ENCODE measurements at regions not wholly inside any gene's neighbourhood (a gene's known extent, or its start where the extent isn't known, plus 50 kb on each side); places are given as distances from the start of the nearest gene placed in this dataset.

GRCh38 chr20:48326868-48327267 is 500.9 kb downstream of the PREX1 start:
- no peaks in the 10 kb centered on the region for H3K9me3 ChIP-seq (ENCODE audit: control insufficient read depth, low read length)
- no peak for DNase-seq
- no peaks in the 10 kb centered on the region for H3K36me3 ChIP-seq (ENCODE audit: control insufficient read depth in 1 of 2, insufficient read depth in 2 of 2, low read depth in 1 of 2, low read length in 2 of 2)
- H2AK5ac ChIP-seq (ENCODE audit: low read length, severe bottlenecking), result no peak overlapping the region
- no peak overlapping the region for H2BK120ac ChIP-seq (ENCODE audit: low read depth, low read length)
- H2BK5ac ChIP-seq (ENCODE audit: low read depth, low read length, poor library complexity, severe bottlenecking), result no peak overlapping the region
- no peak overlapping the region for H3K27ac ChIP-seq (ENCODE audit: low read length, poor library complexity, severe bottlenecking)
- no peak overlapping the region for H4K91ac ChIP-seq (ENCODE audit: low read length)
- peaks cover 27 to 57% of the 10 kb centered on the region in 2 experiments for H3K27me3 ChIP-seq (ENCODE audit: control insufficient read depth in 1 of 2, insufficient read depth in 1 of 2, low read length in 2 of 2)
- no peak overlapping the region for H3K4me2 ChIP-seq (ENCODE audit: low read length, poor library complexity, severe bottlenecking)
- no peak overlapping the region for H3K9ac ChIP-seq (ENCODE audit: low read length)
- H3K14ac ChIP-seq (ENCODE audit: low read length in 2 of 2), result no peak overlapping the region
- H2BK12ac ChIP-seq (ENCODE audit: low read length in 2 of 2), result no peak overlapping the region
- no peak overlapping the region for H4K8ac ChIP-seq (ENCODE audit: low read length)
- no peaks in the 10 kb centered on the region for H3K79me1 ChIP-seq (replicated peaks; ENCODE audit: low read length, poor library complexity, severe bottlenecking)
- H3K4me3 ChIP-seq (ENCODE audit: insufficient read depth in 1 of 2, low read depth in 1 of 2, low read length in 2 of 2), result no peak overlapping the region
- H3K23ac ChIP-seq (ENCODE audit: low read length in 2 of 2), result no peak overlapping the region
- H2AFZ ChIP-seq (ENCODE audit: low read depth, low read length), result no peak overlapping the region
- no peak overlapping the region for H3K18ac ChIP-seq (ENCODE audit: low read depth in 1 of 2, low read length in 2 of 2)
- 90% methylated on average over 11 of the region's 11 CpGs for WGBS
- H2BK15ac ChIP-seq (ENCODE audit: low read depth, poor library complexity, severe bottlenecking), result no peak overlapping the region
- peaks cover 6% of the 10 kb centered on the region for H3K4me1 ChIP-seq (ENCODE audit: control insufficient read depth, insufficient read depth, low read depth, low read length)
- H3K4ac ChIP-seq (ENCODE audit: low read depth in 1 of 2, low read length in 2 of 2), result no peak overlapping the region

- H3K27ac ChIP-seq (ENCODE audit: low read length, poor library complexity, severe bottlenecking), result no peak overlapping the region
- H3K79me1 ChIP-seq (replicated peaks; ENCODE audit: low read length, poor library complexity, severe bottlenecking), result no peaks in the 10 kb centered on the region
- peaks cover 6% of the 10 kb centered on the region for H3K4me1 ChIP-seq (ENCODE audit: control insufficient read depth, insufficient read depth, low read depth, low read length)
- H3K23ac ChIP-seq (ENCODE audit: low read length in 2 of 2), result no peak overlapping the region
- no peak overlapping the region for H3K14ac ChIP-seq (ENCODE audit: low read length in 2 of 2)
- H3K4me3 ChIP-seq (ENCODE audit: insufficient read depth in 1 of 2, low read depth in 1 of 2, low read length in 2 of 2), result no peak overlapping the region
- WGBS, result 98% methylated on average over 4 of the region's 4 CpGs
- H3K18ac ChIP-seq (ENCODE audit: low read depth in 1 of 2, low read length in 2 of 2), result no peak overlapping the region
- no peak overlapping the region for H2BK120ac ChIP-seq (ENCODE audit: low read depth, low read length)
- H3K9me3 ChIP-seq (ENCODE audit: control insufficient read depth, low read length), result no peaks in the 10 kb centered on the region
- H4K91ac ChIP-seq (ENCODE audit: low read length), result no peak overlapping the region
- no peak overlapping the region for H2BK5ac ChIP-seq (ENCODE audit: low read depth, low read length, poor library complexity, severe bottlenecking)
- no peak overlapping the region for H3K4me2 ChIP-seq (ENCODE audit: low read length, poor library complexity, severe bottlenecking)
- H2AFZ ChIP-seq (ENCODE audit: low read depth, low read length), result no peak overlapping the region
- no peak overlapping the region for H3K4ac ChIP-seq (ENCODE audit: low read depth in 1 of 2, low read length in 2 of 2)
- no peak overlapping the region for H2BK15ac ChIP-seq (ENCODE audit: low read depth, poor library complexity, severe bottlenecking)
- H3K9ac ChIP-seq (ENCODE audit: low read length), result no peak overlapping the region
- H3K36me3 ChIP-seq (ENCODE audit: control insufficient read depth in 1 of 2, insufficient read depth in 2 of 2, low read depth in 1 of 2, low read length in 2 of 2), result no peaks in the 10 kb centered on the region
- no peak overlapping the region for H4K8ac ChIP-seq (ENCODE audit: low read length)
- no peak overlapping the region for H2AK5ac ChIP-seq (ENCODE audit: low read length, severe bottlenecking)
- H2BK12ac ChIP-seq (ENCODE audit: low read length in 2 of 2), result no peak overlapping the region
- peaks cover 26 to 58% of the 10 kb centered on the region in 2 experiments for H3K27me3 ChIP-seq (ENCODE audit: control insufficient read depth in 1 of 2, insufficient read depth in 1 of 2, low read length in 2 of 2)
- DNase-seq, result no peak
Observed at GRCh38 chr20:48326434-48326691, 501.4 kb downstream of the PREX1 start.

- 92% methylated on average over 28 of the region's 31 CpGs for WGBS
- Histone ChIP-seq H2BK120ac (ENCODE audit: low read depth, low read length) (no peak overlapping the region), H2AFZ (ENCODE audit: low read depth, low read length) (no peak overlapping the region), H3K23ac (ENCODE audit: low read length in 2 of 2) (no peak overlapping the region), H3K4me3 (ENCODE audit: insufficient read depth in 1 of 2, low read depth in 1 of 2, low read length in 2 of 2) (no peak overlapping the region), H3K4me1 (ENCODE audit: control insufficient read depth, insufficient read depth, low read depth, low read length) (peaks cover 7% of the 10 kb centered on the region), H3K14ac (ENCODE audit: low read length in 2 of 2) (no peak overlapping the region), H3K4ac (ENCODE audit: low read depth in 1 of 2, low read length in 2 of 2) (no peak overlapping the region), H4K8ac (ENCODE audit: low read length) (no peak overlapping the region), H3K27ac (ENCODE audit: low read length, poor library complexity, severe bottlenecking) (no peak overlapping the region), H3K18ac (ENCODE audit: low read depth in 1 of 2, low read length in 2 of 2) (no peak overlapping the region), H3K27me3 (ENCODE audit: control insufficient read depth in 1 of 2, insufficient read depth in 1 of 2, low read length in 2 of 2) (peaks cover 26 to 61% of the 10 kb centered on the region in 2 experiments), H3K36me3 (ENCODE audit: control insufficient read depth in 1 of 2, insufficient read depth in 2 of 2, low read depth in 1 of 2, low read length in 2 of 2) (no peaks in the 10 kb centered on the region), H2BK15ac (ENCODE audit: low read depth, poor library complexity, severe bottlenecking) (no peak overlapping the region), H2AK5ac (ENCODE audit: low read length, severe bottlenecking) (no peak overlapping the region), H3K4me2 (ENCODE audit: low read length, poor library complexity, severe bottlenecking) (no peak overlapping the region), H3K9me3 (ENCODE audit: control insufficient read depth, low read length) (no peaks in the 10 kb centered on the region), H3K9ac (ENCODE audit: low read length) (no peak overlapping the region), H3K79me1 (replicated peaks; ENCODE audit: low read length, poor library complexity, severe bottlenecking) (no peaks in the 10 kb centered on the region), H4K91ac (ENCODE audit: low read length) (no peak overlapping the region), H2BK5ac (ENCODE audit: low read depth, low read length, poor library complexity, severe bottlenecking) (no peak overlapping the region), H2BK12ac (ENCODE audit: low read length in 2 of 2) (no peak overlapping the region)
- DNase-seq, result no peak
Observed at GRCh38 chr20:48325656-48326433, 502.0 kb downstream of the PREX1 start.

GRCh38 chr20:48324744-48325143 is 503.1 kb downstream of the PREX1 start:
- H3K4me2 ChIP-seq (ENCODE audit: low read length, poor library complexity, severe bottlenecking), result no peak overlapping the region
- H3K79me1 ChIP-seq (replicated peaks; ENCODE audit: low read length, poor library complexity, severe bottlenecking), result no peaks in the 10 kb centered on the region
- H2BK5ac ChIP-seq (ENCODE audit: low read depth, low read length, poor library complexity, severe bottlenecking), result no peak overlapping the region
- no peak overlapping the region for H3K4ac ChIP-seq (ENCODE audit: low read depth in 1 of 2, low read length in 2 of 2)
- 82% methylated on average over 3 of the region's 4 CpGs for WGBS
- no peaks in the 10 kb centered on the region for H3K36me3 ChIP-seq (ENCODE audit: control insufficient read depth in 1 of 2, insufficient read depth in 2 of 2, low read depth in 1 of 2, low read length in 2 of 2)
- H4K8ac ChIP-seq (ENCODE audit: low read length), result no peak overlapping the region
- no peak overlapping the region for H3K18ac ChIP-seq (ENCODE audit: low read depth in 1 of 2, low read length in 2 of 2)
- no peak overlapping the region for H2BK15ac ChIP-seq (ENCODE audit: low read depth, poor library complexity, severe bottlenecking)
- no peak overlapping the region for H2AK5ac ChIP-seq (ENCODE audit: low read length, severe bottlenecking)
- H3K27me3 ChIP-seq (ENCODE audit: control insufficient read depth in 1 of 2, insufficient read depth in 1 of 2, low read length in 2 of 2), result peaks cover 26 to 70% of the 10 kb centered on the region in 2 experiments
- H3K27ac ChIP-seq (ENCODE audit: low read length, poor library complexity, severe bottlenecking), result no peak overlapping the region
- peaks cover 7% of the 10 kb centered on the region for H3K4me1 ChIP-seq (ENCODE audit: control insufficient read depth, insufficient read depth, low read depth, low read length)
- H3K4me3 ChIP-seq (ENCODE audit: insufficient read depth in 1 of 2, low read depth in 1 of 2, low read length in 2 of 2), result no peak overlapping the region
- no peak for DNase-seq
- no peaks in the 10 kb centered on the region for H3K9me3 ChIP-seq (ENCODE audit: control insufficient read depth, low read length)
- H2AFZ ChIP-seq (ENCODE audit: low read depth, low read length), result no peak overlapping the region
- no peak overlapping the region for H3K14ac ChIP-seq (ENCODE audit: low read length in 2 of 2)
- H2BK120ac ChIP-seq (ENCODE audit: low read depth, low read length), result no peak overlapping the region
- no peak overlapping the region for H3K9ac ChIP-seq (ENCODE audit: low read length)
- H3K23ac ChIP-seq (ENCODE audit: low read length in 2 of 2), result no peak overlapping the region
- no peak overlapping the region for H2BK12ac ChIP-seq (ENCODE audit: low read length in 2 of 2)
- no peak overlapping the region for H4K91ac ChIP-seq (ENCODE audit: low read length)
